ENCODE measurements at regions not wholly inside any gene's neighbourhood (a gene's known extent, or its start where the extent isn't known, plus 50 kb on each side); places are given as distances from the start of the nearest gene placed in this dataset.

- no peaks in the 10 kb centered on the region for H3K4me1 ChIP-seq (ENCODE audit: insufficient read depth, low read length)
- H3K9me3 ChIP-seq (ENCODE audit: low read length): no peaks in the 10 kb centered on the region
- peaks cover 2% of the 10 kb centered on the region for H3K27me3 ChIP-seq (ENCODE audit: insufficient read depth, low read length)
- H3K36me3 ChIP-seq (ENCODE audit: insufficient read depth, low read length): no peaks in the 10 kb centered on the region
- H2AFZ ChIP-seq (ENCODE audit: low read depth, low read length): no peak overlapping the region
- H3K4me3 ChIP-seq (ENCODE audit: low read length): no peak overlapping the region
Measured at GRCh38 chr6:1257778-1258177, 54.1 kb upstream of the FOXQ1 start.

GRCh38 chr6:1256435-1257008 lies 55.4 kb upstream of the FOXQ1 start:
- no peaks in the 10 kb centered on the region for H3K36me3 ChIP-seq (ENCODE audit: insufficient read depth, low read length)
- no peak overlapping the region for H3K4me3 ChIP-seq (ENCODE audit: low read length)
- no peaks in the 10 kb centered on the region for H3K4me1 ChIP-seq (ENCODE audit: insufficient read depth, low read length)
- no peak overlapping the region for H2AFZ ChIP-seq (ENCODE audit: low read depth, low read length)
- peaks cover 2% of the 10 kb centered on the region for H3K27me3 ChIP-seq (ENCODE audit: insufficient read depth, low read length)
- H3K9me3 ChIP-seq (ENCODE audit: low read length): no peaks in the 10 kb centered on the region

- no peaks in the 10 kb centered on the region for H3K4me1 ChIP-seq (ENCODE audit: insufficient read depth, low read length)
- no peaks in the 10 kb centered on the region for H3K9me3 ChIP-seq (ENCODE audit: low read length)
- H3K36me3 ChIP-seq (ENCODE audit: insufficient read depth, low read length): no peaks in the 10 kb centered on the region
- no peak overlapping the region for H3K4me3 ChIP-seq (ENCODE audit: low read length)
- peaks cover 2% of the 10 kb centered on the region for H3K27me3 ChIP-seq (ENCODE audit: insufficient read depth, low read length)
- no peak overlapping the region for H2AFZ ChIP-seq (ENCODE audit: low read depth, low read length)
Measured at GRCh38 chr6:1255636-1256365, 56.1 kb upstream of the FOXQ1 start.

- Histone ChIP-seq H3K27me3 (ENCODE audit: insufficient read depth, low read length) (peaks cover 2% of the 10 kb centered on the region), H2AFZ (ENCODE audit: low read depth, low read length) (no peak overlapping the region), H3K4me3 (ENCODE audit: low read length) (no peak overlapping the region), H3K36me3 (ENCODE audit: insufficient read depth, low read length) (no peaks in the 10 kb centered on the region), H3K4me1 (ENCODE audit: insufficient read depth, low read length) (no peaks in the 10 kb centered on the region), H3K9me3 (ENCODE audit: low read length) (no peaks in the 10 kb centered on the region)
Measured at GRCh38 chr6:1254326-1254725, 57.6 kb upstream of the FOXQ1 start.

DNA sequence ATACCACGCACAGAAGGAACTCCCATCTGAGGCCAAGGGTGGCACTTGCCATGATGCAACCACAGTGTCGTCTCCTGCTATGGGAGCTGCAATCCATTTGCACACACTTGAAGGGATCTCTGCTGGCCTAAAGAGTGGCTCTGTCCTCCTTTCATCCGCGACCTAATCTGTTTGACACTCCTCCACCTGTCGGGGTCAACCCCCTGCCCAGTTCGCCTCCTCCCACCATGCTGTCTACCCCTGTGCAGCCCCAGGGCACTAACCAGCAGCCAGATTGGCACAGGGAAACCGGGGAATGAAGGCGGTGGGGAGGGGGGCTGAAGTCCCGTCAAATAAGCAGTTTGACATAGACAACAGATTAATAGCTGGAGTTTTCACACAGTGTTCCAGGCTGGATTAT lies 58.1 kb upstream of the FOXQ1 start:
- Histone ChIP-seq H3K36me3 (ENCODE audit: insufficient read depth, low read length) (no peaks in the 10 kb centered on the region), H3K27me3 (ENCODE audit: insufficient read depth, low read length) (peaks cover under 1% of the 10 kb centered on the region), H3K4me3 (ENCODE audit: low read length) (no peak overlapping the region), H3K4me1 (ENCODE audit: insufficient read depth, low read length) (no peaks in the 10 kb centered on the region), H3K9me3 (ENCODE audit: low read length) (no peaks in the 10 kb centered on the region), H2AFZ (ENCODE audit: low read depth, low read length) (no peak overlapping the region)

- Histone ChIP-seq H3K4me1 (ENCODE audit: insufficient read depth, low read length) (no peaks in the 10 kb centered on the region), H3K27me3 (ENCODE audit: insufficient read depth, low read length) (no peaks in the 10 kb centered on the region), H3K36me3 (ENCODE audit: insufficient read depth, low read length) (no peaks in the 10 kb centered on the region), H2AFZ (ENCODE audit: low read depth, low read length) (no peak overlapping the region), H3K9me3 (ENCODE audit: low read length) (no peaks in the 10 kb centered on the region), H3K4me3 (ENCODE audit: low read length) (no peak overlapping the region)
Measured at GRCh38 chr6:1251198-1252155, 60.4 kb upstream of the FOXQ1 start.

DNA sequence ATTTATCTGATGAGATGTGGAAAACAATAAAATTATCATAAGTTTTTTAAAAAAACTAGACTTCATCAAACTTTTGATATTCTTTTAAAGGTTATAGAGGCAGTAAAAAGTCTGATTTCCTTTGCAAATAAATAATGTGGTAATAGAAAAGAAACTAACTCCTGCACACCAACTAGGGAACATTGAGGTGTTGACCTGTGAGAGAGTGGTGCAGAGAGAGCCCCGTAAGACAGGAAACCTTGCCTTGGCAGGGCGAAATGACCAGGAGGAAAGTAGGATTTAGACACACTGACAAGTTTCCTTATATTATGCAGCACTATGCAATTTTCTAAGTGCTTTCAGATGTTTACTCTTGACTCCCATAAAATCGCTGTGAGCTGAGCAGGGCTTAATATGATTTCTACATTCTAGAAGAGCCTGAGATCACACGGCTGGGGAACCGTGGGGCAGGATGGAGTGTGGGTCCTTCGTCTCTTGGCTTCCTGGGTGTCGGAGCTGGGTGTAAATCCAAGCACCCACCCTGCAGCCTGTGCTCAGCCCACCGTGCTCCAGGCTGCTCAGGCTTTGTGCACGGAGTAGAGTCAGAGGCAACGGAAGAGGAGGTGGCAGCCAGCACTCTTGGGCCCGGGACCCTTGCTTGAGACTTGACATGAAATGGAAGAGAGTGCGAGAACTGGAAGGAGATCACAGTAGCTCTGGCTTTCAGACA lies 61.3 kb upstream of the FOXQ1 start:
- Histone ChIP-seq H3K36me3 (ENCODE audit: insufficient read depth, low read length) (no peaks in the 10 kb centered on the region), H3K4me3 (ENCODE audit: low read length) (no peak overlapping the region), H3K9me3 (ENCODE audit: low read length) (no peaks in the 10 kb centered on the region), H3K27me3 (ENCODE audit: insufficient read depth, low read length) (no peaks in the 10 kb centered on the region), H2AFZ (ENCODE audit: low read depth, low read length) (no peak overlapping the region), H3K4me1 (ENCODE audit: insufficient read depth, low read length) (no peaks in the 10 kb centered on the region)

DNA sequence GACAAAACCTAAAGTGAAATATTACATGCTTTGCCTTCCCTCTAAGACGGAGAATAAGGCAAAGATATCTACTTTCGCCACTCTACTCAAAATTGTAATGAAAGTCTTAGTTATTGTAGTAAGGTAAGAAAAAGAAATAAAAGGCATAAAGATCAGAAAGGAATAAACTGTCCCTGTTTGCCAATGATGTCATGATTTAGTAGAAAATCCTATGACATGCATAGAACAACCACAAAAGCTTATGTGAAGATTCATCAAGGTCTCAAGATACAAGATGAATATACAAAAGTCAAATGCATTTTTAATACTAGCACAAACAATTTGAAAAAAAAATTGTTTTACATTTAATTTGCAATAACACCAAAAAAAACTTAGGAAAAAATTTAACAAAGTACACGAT lies 64.0 kb upstream of the FOXQ1 start:
- H3K27me3 ChIP-seq (ENCODE audit: insufficient read depth, low read length): no peaks in the 10 kb centered on the region
- no peaks in the 10 kb centered on the region for H3K4me1 ChIP-seq (ENCODE audit: insufficient read depth, low read length)
- H2AFZ ChIP-seq (ENCODE audit: low read depth, low read length): no peak overlapping the region
- H3K36me3 ChIP-seq (ENCODE audit: insufficient read depth, low read length): no peaks in the 10 kb centered on the region
- no peaks in the 10 kb centered on the region for H3K9me3 ChIP-seq (ENCODE audit: low read length)
- no peak overlapping the region for H3K4me3 ChIP-seq (ENCODE audit: low read length)

- H3K9me3 ChIP-seq (ENCODE audit: low read length): no peaks in the 10 kb centered on the region
- no peaks in the 10 kb centered on the region for H3K4me1 ChIP-seq (ENCODE audit: insufficient read depth, low read length)
Measured at GRCh38 chr6:1247056-1247455, 64.8 kb upstream of the FOXQ1 start.

DNA sequence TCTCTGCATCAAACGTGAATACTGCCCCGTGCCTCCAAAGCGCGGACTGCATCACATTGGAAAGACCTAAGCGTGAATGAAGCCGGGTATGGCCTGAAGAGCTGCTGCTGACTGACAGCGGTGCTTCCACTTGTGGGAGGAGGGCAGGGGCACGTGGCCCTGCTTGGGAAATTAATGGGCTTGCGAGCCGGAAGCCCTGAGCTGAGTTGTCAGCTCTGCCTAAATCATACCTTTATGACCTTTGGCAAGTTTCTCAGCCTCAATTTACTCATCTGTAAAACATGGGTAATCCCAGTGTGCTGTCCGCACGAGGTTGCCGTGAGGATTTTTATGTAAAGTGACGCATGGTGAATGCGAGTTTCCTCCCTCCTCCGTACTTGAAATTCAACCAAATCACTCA lies 67.0 kb upstream of the FOXQ1 start:
- Histone ChIP-seq H3K36me3 (ENCODE audit: insufficient read depth, low read length) (no peaks in the 10 kb centered on the region), H3K4me1 (ENCODE audit: insufficient read depth, low read length) (no peaks in the 10 kb centered on the region), H2AFZ (ENCODE audit: low read depth, low read length) (no peak overlapping the region), H3K4me3 (ENCODE audit: low read length) (no peak overlapping the region), H3K9me3 (ENCODE audit: low read length) (no peaks in the 10 kb centered on the region), H3K27me3 (ENCODE audit: insufficient read depth, low read length) (no peaks in the 10 kb centered on the region)

More at GRCh38 chr6:1247056-1247455, 64.8 kb upstream of the FOXQ1 start:
- no peaks in the 10 kb centered on the region for H3K36me3 ChIP-seq (ENCODE audit: insufficient read depth, low read length)
- H3K27me3 ChIP-seq (ENCODE audit: insufficient read depth, low read length): no peaks in the 10 kb centered on the region
- no peak overlapping the region for H3K4me3 ChIP-seq (ENCODE audit: low read length)
- no peak overlapping the region for H2AFZ ChIP-seq (ENCODE audit: low read depth, low read length)

- no peak overlapping the region for H3K4me3 ChIP-seq (ENCODE audit: low read length)
- no peaks in the 10 kb centered on the region for H3K27me3 ChIP-seq (ENCODE audit: insufficient read depth, low read length)
- H2AFZ ChIP-seq (ENCODE audit: low read depth, low read length): no peak overlapping the region
- H3K4me1 ChIP-seq (ENCODE audit: insufficient read depth, low read length): no peaks in the 10 kb centered on the region
- no peaks in the 10 kb centered on the region for H3K9me3 ChIP-seq (ENCODE audit: low read length)
- H3K36me3 ChIP-seq (ENCODE audit: insufficient read depth, low read length): no peaks in the 10 kb centered on the region
Measured at GRCh38 chr6:1244278-1244677, 67.6 kb upstream of the FOXQ1 start.

- Histone ChIP-seq H3K36me3 (ENCODE audit: insufficient read depth, low read length) (no peaks in the 10 kb centered on the region), H2AFZ (ENCODE audit: low read depth, low read length) (no peak overlapping the region), H3K27me3 (ENCODE audit: insufficient read depth, low read length) (no peaks in the 10 kb centered on the region), H3K4me1 (ENCODE audit: insufficient read depth, low read length) (no peaks in the 10 kb centered on the region), H3K4me3 (ENCODE audit: low read length) (no peak overlapping the region), H3K9me3 (ENCODE audit: low read length) (no peaks in the 10 kb centered on the region)
Measured at GRCh38 chr6:1242446-1242845, 69.5 kb upstream of the FOXQ1 start.

DNA sequence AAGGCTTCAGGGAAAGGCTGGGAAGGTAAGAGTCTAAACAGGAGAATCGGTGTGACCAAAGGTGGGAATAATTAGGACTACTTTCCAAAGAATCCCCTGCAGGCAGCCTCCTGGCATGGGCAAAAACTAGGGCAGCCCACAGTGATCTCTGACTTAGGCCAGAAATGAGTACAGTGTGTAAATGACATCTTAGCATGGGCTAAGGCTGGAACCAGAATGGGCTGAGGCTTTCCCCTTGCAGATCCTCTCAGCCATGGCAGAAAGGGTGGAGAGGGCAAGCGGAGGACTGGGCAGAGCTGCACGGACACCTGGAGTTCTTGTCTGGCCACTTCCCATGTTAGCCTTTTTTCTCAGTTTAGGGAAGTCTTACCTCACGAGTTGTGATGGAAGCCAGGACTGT lies 69.9 kb upstream of the FOXQ1 start:
- Histone ChIP-seq H3K4me1 (ENCODE audit: insufficient read depth, low read length) (no peaks in the 10 kb centered on the region), H2AFZ (ENCODE audit: low read depth, low read length) (no peak overlapping the region)

More for the DNA sequence above, 69.9 kb upstream of the FOXQ1 start:
- H3K4me3 ChIP-seq (ENCODE audit: low read length): no peak overlapping the region
- H3K27me3 ChIP-seq (ENCODE audit: insufficient read depth, low read length): no peaks in the 10 kb centered on the region
- H3K9me3 ChIP-seq (ENCODE audit: low read length): no peaks in the 10 kb centered on the region
- no peaks in the 10 kb centered on the region for H3K36me3 ChIP-seq (ENCODE audit: insufficient read depth, low read length)

All from neuron (in vitro differentiated cells).